Spleen (tissue), 7 donors: ENCODE measurements at regions not wholly inside any gene's neighbourhood (a gene's known extent, or its start where the extent isn't known, plus 50 kb on each side); places are given as distances from the start of the nearest gene placed in this dataset.

Experiments
- POLR2A ChIP-seq, 3 donors: fragments of 450-650 bp; IDR thresholded peaks; one replicate each; pipeline ENCODE4 v1.5.1; 2017; ENCODE audit warnings: antibody characterized with exemption in 3 of 3, mild to moderate bottlenecking in 1 of 3
- POLR2AphosphoS5 ChIP-seq, 3 donors: sonication (generic); formaldehyde crosslinking; IDR thresholded peaks; one replicate each; pipeline ENCODE4 v1.5.1; 2017; ENCODE audit warnings: antibody characterized with exemption in 3 of 3
- TF ChIP-seq, protein P1 (sequence below), 11 experiments: fragments of 200-600 bp in 7 of 11; fragments of 450-650 bp in 4 of 11; sonication (generic) in 4 of 11; IDR thresholded peaks in 8 of 11; conservative IDR thresholded peaks in 3 of 11; 1 replicate in 7 of 11; 2 replicates in 4 of 11; pipeline versions ENCODE4 v1.4.0 to v1.8.0; 2016 to 2021; ENCODE audit warnings: antibody characterized with exemption in 11 of 11, inconsistent platforms in 4 of 11, mild to moderate bottlenecking in 1 of 11
- donor health status: DM: no; HTN: no; CAD: no; lungs with moderate emphysema.
- donor health status: DM: no; HTN: no; CAD: no.
- donor health status: DM: no; HTN: no; CAD: no.

DNA sequence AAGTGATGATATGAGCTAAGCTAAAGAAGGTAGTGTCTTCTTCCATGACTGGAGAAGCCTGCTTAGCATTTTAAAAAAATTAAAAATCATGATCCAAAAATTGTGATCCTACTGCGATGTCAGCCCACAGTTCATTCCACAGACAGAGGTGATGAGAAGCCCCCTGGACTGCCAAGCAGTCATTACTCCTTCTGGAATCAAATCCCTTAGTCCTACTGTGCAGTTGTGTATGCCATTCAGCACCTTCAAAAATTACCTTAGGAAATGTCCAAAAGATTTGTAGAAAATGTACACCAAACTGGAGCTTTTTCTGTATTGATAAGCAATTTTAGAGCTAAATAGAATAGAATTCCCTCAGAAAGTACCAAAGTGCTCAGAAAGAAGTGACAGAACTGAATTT lies 283.5 kb upstream of the NFE2L3 start:
- TF ChIP-seq, protein P1, sequence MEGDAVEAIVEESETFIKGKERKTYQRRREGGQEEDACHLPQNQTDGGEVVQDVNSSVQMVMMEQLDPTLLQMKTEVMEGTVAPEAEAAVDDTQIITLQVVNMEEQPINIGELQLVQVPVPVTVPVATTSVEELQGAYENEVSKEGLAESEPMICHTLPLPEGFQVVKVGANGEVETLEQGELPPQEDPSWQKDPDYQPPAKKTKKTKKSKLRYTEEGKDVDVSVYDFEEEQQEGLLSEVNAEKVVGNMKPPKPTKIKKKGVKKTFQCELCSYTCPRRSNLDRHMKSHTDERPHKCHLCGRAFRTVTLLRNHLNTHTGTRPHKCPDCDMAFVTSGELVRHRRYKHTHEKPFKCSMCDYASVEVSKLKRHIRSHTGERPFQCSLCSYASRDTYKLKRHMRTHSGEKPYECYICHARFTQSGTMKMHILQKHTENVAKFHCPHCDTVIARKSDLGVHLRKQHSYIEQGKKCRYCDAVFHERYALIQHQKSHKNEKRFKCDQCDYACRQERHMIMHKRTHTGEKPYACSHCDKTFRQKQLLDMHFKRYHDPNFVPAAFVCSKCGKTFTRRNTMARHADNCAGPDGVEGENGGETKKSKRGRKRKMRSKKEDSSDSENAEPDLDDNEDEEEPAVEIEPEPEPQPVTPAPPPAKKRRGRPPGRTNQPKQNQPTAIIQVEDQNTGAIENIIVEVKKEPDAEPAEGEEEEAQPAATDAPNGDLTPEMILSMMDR (IDR thresholded peaks at IDR 0.05 in 8 of 11, conservative IDR thresholded peaks at IDR 0.05 in 3 of 11), result no peak
- TF ChIP-seq POLR2A (IDR thresholded peaks at IDR 0.05) (no peak), POLR2AphosphoS5 (IDR thresholded peaks at IDR 0.05) (no peak)
